NCI-H2171 treated with DMSO at 0.1 percent for 48 hours (cell line): ENCODE measurements at regions not wholly inside any gene's neighbourhood (a gene's known extent, or its start where the extent isn't known, plus 50 kb on each side); places are given as distances from the start of the nearest gene placed in this dataset.

Experiments used
- DNase-seq: peaks from one replicate; lab custom pipeline; 2025; lab: John Stamatoyannopoulos, UW

DNA sequence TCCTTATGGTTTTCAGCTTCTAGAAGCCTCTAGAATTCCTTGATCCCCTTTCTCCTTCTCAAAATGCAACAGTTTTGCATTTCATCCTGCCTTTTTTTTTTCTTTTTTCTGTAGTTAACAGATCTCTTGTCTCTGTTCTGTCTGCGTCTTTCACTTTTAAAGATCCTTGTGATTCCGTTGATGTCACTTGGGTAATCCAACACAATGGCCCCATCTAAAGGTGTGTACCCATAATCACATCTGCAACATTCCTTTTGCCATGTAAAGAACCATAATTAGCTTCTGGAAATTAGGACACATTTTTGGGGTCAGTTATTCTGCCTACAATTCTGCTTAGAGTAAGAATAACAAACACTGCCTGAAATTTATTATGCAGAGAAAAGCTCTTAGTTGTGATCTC is 1180.9 kb upstream of the ADGRL3 start:
- DNase-seq: no peak

DNA sequence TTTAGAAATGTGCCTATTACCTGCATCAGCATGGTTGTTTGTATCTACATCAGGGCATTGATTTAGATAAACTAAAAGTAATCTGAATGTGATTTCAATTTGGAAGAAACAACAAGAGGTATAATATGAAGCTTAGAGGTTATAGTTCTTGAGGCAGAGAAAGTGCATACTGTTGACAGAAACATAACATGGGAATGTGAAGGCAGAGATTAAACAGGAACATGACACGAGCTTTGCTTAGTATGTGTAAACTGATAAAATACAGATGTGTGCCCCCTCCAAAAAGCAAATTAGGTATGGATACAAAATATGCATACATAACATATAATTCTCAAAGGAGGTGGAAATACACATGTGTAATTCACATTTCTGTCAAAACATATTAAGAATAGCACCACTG is 1180.2 kb upstream of the ADGRL3 start:
- no peak for DNase-seq

DNA sequence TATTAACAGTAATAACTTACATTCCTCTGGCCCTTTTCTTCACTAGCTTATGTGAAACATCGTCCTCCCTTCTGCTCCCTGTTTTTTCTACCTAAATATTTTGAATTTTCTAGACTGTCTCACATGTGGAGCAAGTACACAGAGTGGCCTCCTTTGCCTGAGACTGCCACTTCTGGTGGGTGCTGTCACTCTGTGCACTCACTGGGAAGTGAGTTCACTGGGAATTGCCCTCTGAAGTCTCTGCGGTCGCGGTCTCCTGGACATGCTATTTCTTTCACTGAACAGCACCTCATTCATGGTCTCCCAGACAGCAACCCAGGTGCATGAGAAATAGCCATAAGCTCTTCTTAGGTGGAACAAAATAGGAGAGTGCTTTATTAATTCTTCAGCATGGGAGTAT is 1179.7 kb upstream of the ADGRL3 start:
- no peak for DNase-seq

DNA sequence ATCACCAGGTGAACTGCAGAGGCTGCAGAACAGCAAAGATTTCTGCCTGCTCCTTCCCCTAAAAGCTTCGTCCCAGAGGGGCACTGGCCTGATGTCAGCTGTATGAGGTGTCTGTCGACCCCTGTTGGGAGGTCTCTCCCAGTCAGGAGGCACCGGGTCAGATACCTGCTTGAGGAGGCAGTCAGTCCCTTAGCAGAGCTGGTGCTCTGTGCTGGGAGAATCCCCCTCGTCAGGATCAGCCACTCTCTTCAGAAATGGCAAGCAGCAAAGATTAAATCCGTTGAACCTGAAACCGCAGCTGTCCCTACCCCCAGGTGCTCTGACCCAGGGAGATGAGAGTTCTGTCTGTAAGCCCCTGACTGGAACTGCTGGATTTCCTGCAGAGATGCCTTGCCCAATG is 1166.3 kb upstream of the ADGRL3 start:
- no peak for DNase-seq

- DNase-seq: no peak
Observed at GRCh38 chr4:60034361-60034760, 1165.8 kb upstream of the ADGRL3 start.

GRCh38 chr4:60039908-60040307 is 1160.2 kb upstream of the ADGRL3 start:
- no peak for DNase-seq

DNA sequence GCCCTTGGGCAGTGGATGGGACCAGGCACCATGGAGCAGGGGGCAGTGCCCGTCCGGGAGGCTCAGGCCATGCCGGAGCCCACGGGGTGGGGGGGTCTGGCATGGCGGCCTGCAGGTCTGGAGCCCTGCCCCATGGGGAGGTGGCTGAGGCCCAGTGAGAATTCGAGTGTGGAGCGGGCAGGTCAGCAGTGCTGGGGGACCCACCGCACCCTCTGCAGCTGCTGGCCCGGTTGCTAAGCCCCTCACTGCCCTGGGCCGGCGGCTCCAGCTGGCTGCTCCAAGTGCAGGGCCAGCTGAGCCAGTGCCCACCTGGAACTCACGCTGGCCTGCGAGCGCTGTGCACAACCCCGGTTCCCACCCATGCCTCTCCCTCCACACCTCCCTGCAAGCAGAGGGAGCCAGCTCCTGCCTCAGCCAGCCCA is 1157.9 kb upstream of the ADGRL3 start:
- no peak for DNase-seq

- no peak for DNase-seq
Observed at GRCh38 chr4:60042941-60043340, 1157.2 kb upstream of the ADGRL3 start.

- DNase-seq: no peak
Observed at GRCh38 chr4:60078984-60079383, 1121.1 kb upstream of the ADGRL3 start.

DNA sequence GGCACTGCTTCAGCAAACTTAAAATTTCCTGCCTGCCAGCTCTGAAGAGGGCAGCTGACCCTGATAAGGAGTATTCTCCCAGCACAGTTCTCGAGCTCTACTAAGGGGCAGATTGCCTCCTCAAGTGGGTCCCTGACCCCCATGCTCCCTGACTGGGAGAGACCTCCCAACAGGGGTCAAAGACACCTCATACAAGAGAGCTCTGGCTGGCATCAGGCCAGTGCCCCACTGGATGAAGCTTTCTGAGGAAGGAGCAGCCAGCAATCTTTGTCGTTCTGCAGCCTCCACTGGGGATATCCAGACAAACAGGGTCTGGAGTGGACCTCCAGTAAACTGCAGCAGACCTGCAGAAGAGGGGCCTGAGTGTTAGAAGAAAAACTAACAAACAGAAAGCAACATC is 1118.3 kb upstream of the ADGRL3 start:
- no peak for DNase-seq

- DNase-seq: no peak
Observed at GRCh38 chr4:60088807-60089486, 1111.2 kb upstream of the ADGRL3 start.

DNA sequence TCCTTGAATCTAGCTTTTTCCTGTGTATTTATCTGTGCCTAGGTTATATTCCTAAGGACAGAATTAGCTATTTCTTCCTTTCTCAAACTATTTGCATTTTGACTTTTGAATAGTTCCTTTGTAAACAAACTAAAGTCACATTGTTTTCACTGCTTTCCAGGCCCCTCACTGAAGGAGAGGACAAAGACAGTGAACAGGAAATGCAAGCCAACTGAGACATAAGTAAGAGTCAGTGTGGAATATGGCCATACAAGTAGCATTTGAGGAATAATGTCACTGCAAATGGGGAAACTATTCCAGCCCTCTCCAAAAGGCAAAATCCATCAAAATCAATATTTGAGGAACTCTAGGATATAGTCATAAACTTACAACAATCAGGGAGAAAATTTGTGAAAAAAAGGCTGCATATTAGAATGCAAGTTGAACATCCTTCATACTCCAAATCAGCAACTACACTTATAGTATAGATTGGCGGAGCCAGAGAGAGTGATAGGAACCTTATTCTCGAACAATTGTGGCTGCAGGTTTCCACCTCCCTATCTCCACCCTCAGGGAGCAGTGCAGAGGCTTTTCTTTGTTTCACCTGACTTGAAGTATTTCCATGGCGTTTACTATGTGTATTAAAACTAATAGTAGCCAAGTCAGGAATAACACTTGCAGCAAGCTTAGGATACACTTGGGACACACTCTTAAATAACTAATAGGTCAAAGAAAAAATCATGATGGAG is 1110.4 kb upstream of the ADGRL3 start:
- DNase-seq: no peak

GRCh38 chr4:60096676-60097075 is 1103.5 kb upstream of the ADGRL3 start:
- no peak for DNase-seq

- no peak for DNase-seq
Observed at GRCh38 chr4:60116592-60116991, 1083.5 kb upstream of the ADGRL3 start.

GRCh38 chr4:60117726-60118323 is 1082.3 kb upstream of the ADGRL3 start:
- no peak for DNase-seq

DNA sequence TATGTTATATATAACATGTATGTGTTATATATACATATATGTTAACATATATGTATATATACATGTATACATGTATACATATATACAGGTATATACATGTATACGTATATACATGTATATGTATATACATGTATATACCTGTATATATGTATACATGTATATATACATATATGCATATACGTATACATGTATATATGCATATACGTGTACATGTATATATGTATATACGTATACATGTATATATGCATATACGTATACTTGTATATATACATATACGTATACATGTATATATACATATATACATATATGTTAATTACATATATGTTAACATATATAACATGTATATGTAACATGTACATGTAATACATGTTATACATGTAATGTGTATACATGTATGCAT is 1077.3 kb upstream of the ADGRL3 start:
- DNase-seq: no peak

GRCh38 chr4:60128888-60129287 is 1071.2 kb upstream of the ADGRL3 start:
- DNase-seq: no peak

DNA sequence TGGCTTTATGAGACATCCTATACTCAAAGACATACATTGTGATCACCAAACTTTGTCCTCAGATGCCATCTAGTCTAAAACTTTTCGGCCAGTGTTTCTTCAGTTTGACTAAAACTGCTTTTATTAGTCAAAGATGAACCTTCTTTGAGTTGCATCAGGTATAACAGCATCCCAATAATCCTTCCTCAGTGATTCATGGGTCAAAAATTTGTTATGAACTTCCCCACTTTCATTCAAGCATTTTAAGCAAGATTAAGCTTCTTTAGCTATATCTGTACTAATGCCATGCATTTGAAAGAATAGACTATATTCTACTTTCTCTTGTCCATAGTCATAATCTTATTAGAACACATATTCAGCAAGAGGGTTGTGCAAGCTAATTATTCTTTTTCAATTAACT is 1070.4 kb upstream of the ADGRL3 start:
- no peak for DNase-seq

GRCh38 chr4:60133375-60133774 is 1066.8 kb upstream of the ADGRL3 start:
- no peak for DNase-seq

GRCh38 chr4:60134099-60134498 is 1066.0 kb upstream of the ADGRL3 start:
- DNase-seq: no peak

DNA sequence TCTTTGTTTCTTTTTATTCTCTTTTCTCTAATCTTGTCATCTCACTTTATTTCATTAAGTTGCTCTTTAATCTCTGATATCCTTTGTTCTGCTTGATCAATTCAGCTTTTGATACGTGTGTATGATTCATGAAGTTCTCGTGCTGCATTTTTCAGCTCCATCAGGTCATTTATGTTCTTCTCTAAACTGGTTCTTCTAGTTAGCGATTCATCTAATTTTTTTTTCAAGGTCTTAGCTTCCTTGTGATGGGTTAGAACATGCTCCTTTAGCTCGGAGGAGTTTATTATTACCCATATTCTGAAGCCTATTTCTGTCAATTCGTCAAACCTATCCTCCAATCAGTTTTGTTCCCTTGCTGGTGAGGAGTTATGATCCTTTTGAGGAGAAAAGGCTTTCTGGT is 1045.0 kb upstream of the ADGRL3 start:
- no peak for DNase-seq

GRCh38 chr4:60173103-60173502 is 1027.0 kb upstream of the ADGRL3 start:
- DNase-seq: no peak

- no peak for DNase-seq
Observed at GRCh38 chr4:60173718-60174117, 1026.4 kb upstream of the ADGRL3 start.
